CMK (cell line): ENCODE measurements at regions not wholly inside any gene's neighbourhood (a gene's known extent, or its start where the extent isn't known, plus 50 kb on each side); places are given as distances from the start of the nearest gene placed in this dataset.
"Not testable (repeated sequence)": the region's sequence is repeated elsewhere in the genome, so short reads cannot be mapped to it uniquely, and the experiment has no call there.

Experiments used
- DNase-seq: peaks from one replicate; pipeline ENCODE4 v3.0.0-alpha.2; 2010; ENCODE audit warnings: low read depth

- DNase-seq, result not testable (repeated sequence)
Observed at GRCh38 chr2:242109819-242110218, 240.3 kb downstream of the RTP5 start.

- not testable (repeated sequence) for DNase-seq
Observed at GRCh38 chr2:242111954-242112353, 242.4 kb downstream of the RTP5 start.

GRCh38 chr2:242113492-242113891 is 244.0 kb downstream of the RTP5 start:
- DNase-seq, result not testable (repeated sequence)

GRCh38 chr2:242116676-242117075 is 247.1 kb downstream of the RTP5 start:
- not testable (repeated sequence) for DNase-seq

- not testable (repeated sequence) for DNase-seq
Observed at GRCh38 chr2:242117305-242117704, 247.8 kb downstream of the RTP5 start.

GRCh38 chr2:242119682-242120081 is 250.2 kb downstream of the RTP5 start:
- DNase-seq, result not testable (repeated sequence)

GRCh38 chr2:242130682-242131081 is 261.2 kb downstream of the RTP5 start:
- DNase-seq, result not testable (repeated sequence)

- not testable (repeated sequence) for DNase-seq
Observed at GRCh38 chr2:242159921-242160320, 290.4 kb downstream of the RTP5 start.

- not testable (repeated sequence) for DNase-seq
Observed at GRCh38 chr2:242165115-242165514, 295.6 kb downstream of the RTP5 start.

GRCh38 chr2:242171290-242171689 is 301.8 kb downstream of the RTP5 start:
- DNase-seq, result not testable (repeated sequence)
